ENCODE measurements at regions not wholly inside any gene's neighbourhood (a gene's known extent, or its start where the extent isn't known, plus 50 kb on each side); places are given as distances from the start of the nearest gene placed in this dataset.

GRCh38 chr20:7379621-7380220 is 560.5 kb downstream of the HAO1 start:
- ATAC-seq (ENCODE audit: insufficient read depth, low read depth) (no peak), DNase-seq (no peak)
- Histone ChIP-seq H3K27ac (ENCODE audit: low read length) (no peak overlapping the region), H3K79me2 (ENCODE audit: insufficient read depth, low read length) (no peaks in the 10 kb centered on the region), H3K4me1 (ENCODE audit: insufficient read depth, low read length) (no peaks in the 10 kb centered on the region), H3K4me2 (ENCODE audit: insufficient read depth, low read length) (no peak overlapping the region), H3K9ac (ENCODE audit: low read depth, low read length) (no peak overlapping the region), H3K9me3 (ENCODE audit: insufficient read depth, low read length, severe bottlenecking) (no peaks in the 10 kb centered on the region), H3K27me3 (ENCODE audit: insufficient read depth, low read length, poor library complexity) (peaks cover 5% of the 10 kb centered on the region), H3K4me3 (ENCODE audit: low read depth in 1 of 2, low read length in 2 of 2) (no peak overlapping the region), H3K36me3 (ENCODE audit: insufficient read depth, low read length) (no peaks in the 10 kb centered on the region), H2AFZ (ENCODE audit: low read depth, low read length) (no peak overlapping the region), H4K20me1 (ENCODE audit: insufficient read depth, low read length) (no peaks in the 10 kb centered on the region)
- TF ChIP-seq CTCF (IDR thresholded peaks at IDR 0.05; ENCODE audit: borderline replicate concordance, extremely low read depth, low read length, poor library complexity, severe bottlenecking) (no peak), EZH2 (IDR thresholded peaks at IDR 0.05; ENCODE audit: borderline replicate concordance, low read depth, low read length, severe bottlenecking) (no peak)

GRCh38 chr20:7383216-7383615 is 557.0 kb downstream of the HAO1 start:
- DNase-seq (no peak), ATAC-seq (ENCODE audit: insufficient read depth, low read depth) (no peak)
- H4K20me1 ChIP-seq (ENCODE audit: insufficient read depth, low read length): no peaks in the 10 kb centered on the region
- no peak overlapping the region for H3K27ac ChIP-seq (ENCODE audit: low read length)
- no peak overlapping the region for H2AFZ ChIP-seq (ENCODE audit: low read depth, low read length)
- no peaks in the 10 kb centered on the region for H3K4me1 ChIP-seq (ENCODE audit: insufficient read depth, low read length)
- no peak overlapping the region for H3K9ac ChIP-seq (ENCODE audit: low read depth, low read length)
- H3K79me2 ChIP-seq (ENCODE audit: insufficient read depth, low read length): no peaks in the 10 kb centered on the region
- TF ChIP-seq EZH2 (IDR thresholded peaks at IDR 0.05; ENCODE audit: borderline replicate concordance, low read depth, low read length, severe bottlenecking): no peak
- TF ChIP-seq CTCF (IDR thresholded peaks at IDR 0.05; ENCODE audit: borderline replicate concordance, extremely low read depth, low read length, poor library complexity, severe bottlenecking): no peak
- H3K4me3 ChIP-seq (ENCODE audit: low read depth in 1 of 2, low read length in 2 of 2): no peak overlapping the region
- H3K36me3 ChIP-seq (ENCODE audit: insufficient read depth, low read length): no peaks in the 10 kb centered on the region
- H3K9me3 ChIP-seq (ENCODE audit: insufficient read depth, low read length, severe bottlenecking): no peaks in the 10 kb centered on the region
- no peak overlapping the region for H3K4me2 ChIP-seq (ENCODE audit: insufficient read depth, low read length)
- peaks cover 5% of the 10 kb centered on the region for H3K27me3 ChIP-seq (ENCODE audit: insufficient read depth, low read length, poor library complexity)

- Histone ChIP-seq H3K27me3 (ENCODE audit: insufficient read depth, low read length, poor library complexity) (peaks cover under 1% of the 10 kb centered on the region), H3K27ac (ENCODE audit: low read length) (no peak overlapping the region), H2AFZ (ENCODE audit: low read depth, low read length) (no peak overlapping the region), H3K79me2 (ENCODE audit: insufficient read depth, low read length) (no peaks in the 10 kb centered on the region), H4K20me1 (ENCODE audit: insufficient read depth, low read length) (no peaks in the 10 kb centered on the region), H3K9ac (ENCODE audit: low read depth, low read length) (no peak overlapping the region), H3K4me1 (ENCODE audit: insufficient read depth, low read length) (no peaks in the 10 kb centered on the region), H3K4me3 (ENCODE audit: low read depth in 1 of 2, low read length in 2 of 2) (no peak overlapping the region), H3K4me2 (ENCODE audit: insufficient read depth, low read length) (no peak overlapping the region), H3K36me3 (ENCODE audit: insufficient read depth, low read length) (no peaks in the 10 kb centered on the region), H3K9me3 (ENCODE audit: insufficient read depth, low read length, severe bottlenecking) (no peaks in the 10 kb centered on the region)
- DNase-seq: no peak
- no peak for TF ChIP-seq CTCF (IDR thresholded peaks at IDR 0.05; ENCODE audit: borderline replicate concordance, extremely low read depth, low read length, poor library complexity, severe bottlenecking)
- no peak for TF ChIP-seq EZH2 (IDR thresholded peaks at IDR 0.05; ENCODE audit: borderline replicate concordance, low read depth, low read length, severe bottlenecking)
- ATAC-seq (ENCODE audit: insufficient read depth, low read depth): no peak
Observed at GRCh38 chr20:7387638-7388193, 552.5 kb downstream of the HAO1 start.

Measured in DND-41 (cell line).